ENCODE measurements at regions not wholly inside any gene's neighbourhood (a gene's known extent, or its start where the extent isn't known, plus 50 kb on each side); places are given as distances from the start of the nearest gene placed in this dataset.
"Not testable (repeated sequence)": the region's sequence is repeated elsewhere in the genome, so short reads cannot be mapped to it uniquely, and the experiment has no call there.

GRCh38 chr13:80810294-80810693, 469.4 kb upstream of the SPRY2 start:
- DNase-seq (ENCODE audit: low read depth): not testable (repeated sequence)

- no peak for DNase-seq (ENCODE audit: low read depth)
Measured at GRCh38 chr13:80802946-80803345, 462.0 kb upstream of the SPRY2 start.

- no peak for DNase-seq (ENCODE audit: low read depth)
Measured at GRCh38 chr13:80798576-80799133, 457.7 kb upstream of the SPRY2 start.

GRCh38 chr13:80787604-80788003, 446.7 kb upstream of the SPRY2 start:
- DNase-seq (ENCODE audit: low read depth): no peak

GRCh38 chr13:80783926-80784565, 443.1 kb upstream of the SPRY2 start:
- no peak for DNase-seq (ENCODE audit: low read depth)

GRCh38 chr13:80782441-80782840, 441.5 kb upstream of the SPRY2 start:
- DNase-seq (ENCODE audit: low read depth): no peak

GRCh38 chr13:80778297-80778696, 437.4 kb upstream of the SPRY2 start:
- DNase-seq (ENCODE audit: low read depth): no peak

- DNase-seq (ENCODE audit: low read depth): no peak
Measured at GRCh38 chr13:80757694-80758093, 416.8 kb upstream of the SPRY2 start.

- no peak for DNase-seq (ENCODE audit: low read depth)
Measured at GRCh38 chr13:80755910-80756309, 415.0 kb upstream of the SPRY2 start.

GRCh38 chr13:80754441-80754840, 413.5 kb upstream of the SPRY2 start:
- DNase-seq (ENCODE audit: low read depth): no peak

- DNase-seq (ENCODE audit: low read depth): no peak
Measured at GRCh38 chr13:80753866-80754265, 412.9 kb upstream of the SPRY2 start.

GRCh38 chr13:80751854-80752253, 410.9 kb upstream of the SPRY2 start:
- no peak for DNase-seq (ENCODE audit: low read depth)

GRCh38 chr13:80744147-80744914, 403.4 kb upstream of the SPRY2 start:
- DNase-seq (ENCODE audit: low read depth): no peak

- no peak for DNase-seq (ENCODE audit: low read depth)
Measured at GRCh38 chr13:80742033-80742432, 401.1 kb upstream of the SPRY2 start.

- no peak for DNase-seq (ENCODE audit: low read depth)
Measured at GRCh38 chr13:80740071-80740470, 399.1 kb upstream of the SPRY2 start.

- no peak for DNase-seq (ENCODE audit: low read depth)
Measured at GRCh38 chr13:80737513-80737912, 396.6 kb upstream of the SPRY2 start.

GRCh38 chr13:80727321-80727975, 386.5 kb upstream of the SPRY2 start:
- DNase-seq (ENCODE audit: low read depth): no peak

GRCh38 chr13:80726868-80727267, 385.9 kb upstream of the SPRY2 start:
- no peak for DNase-seq (ENCODE audit: low read depth)

GRCh38 chr13:80721689-80722088, 380.8 kb upstream of the SPRY2 start:
- DNase-seq (ENCODE audit: low read depth): no peak

- DNase-seq (ENCODE audit: low read depth): no peak
Measured at GRCh38 chr13:80718970-80719369, 378.0 kb upstream of the SPRY2 start.

- DNase-seq (ENCODE audit: low read depth): no peak
Measured at GRCh38 chr13:80717776-80718175, 376.9 kb upstream of the SPRY2 start.

- no peak for DNase-seq (ENCODE audit: low read depth)
Measured at GRCh38 chr13:80716610-80717081, 375.7 kb upstream of the SPRY2 start.

- no peak for DNase-seq (ENCODE audit: low read depth)
Measured at GRCh38 chr13:80712026-80712425, 371.1 kb upstream of the SPRY2 start.
